Sigmoid colon (tissue), 4 donors: ENCODE measurements at regions not wholly inside any gene's neighbourhood (a gene's known extent, or its start where the extent isn't known, plus 50 kb on each side); places are given as distances from the start of the nearest gene placed in this dataset.

Experiments used
- CTCF ChIP-seq, 4 experiments: fragments of 450-650 bp in 3 of 4; fragments of 200-600 bp in 1 of 4; IDR thresholded peaks; one replicate each; pipeline ENCODE4 v1.5.1; 2016 to 2019; ENCODE audit warnings: antibody characterized with exemption in 4 of 4, mild to moderate bottlenecking in 3 of 4, moderate library complexity in 2 of 4
- EP300 ChIP-seq, 4 donors: sonication (generic); formaldehyde crosslinking; IDR thresholded peaks; one replicate each; pipeline ENCODE4 v1.6.1; 2017; ENCODE audit warnings: antibody characterized with exemption in 4 of 4
- POLR2A ChIP-seq, 2 donors: fragments of 450-650 bp; IDR thresholded peaks; one replicate each; pipeline ENCODE4 v1.6.1; 2016; ENCODE audit warnings: antibody characterized with exemption in 2 of 2, mild to moderate bottlenecking in 2 of 2, moderate library complexity in 2 of 2
- POLR2AphosphoS5 ChIP-seq, 4 donors: sonication (generic); formaldehyde crosslinking; IDR thresholded peaks; one replicate each; pipeline ENCODE4 v1.6.1; 2017; ENCODE audit warnings: antibody characterized with exemption in 4 of 4

DNA sequence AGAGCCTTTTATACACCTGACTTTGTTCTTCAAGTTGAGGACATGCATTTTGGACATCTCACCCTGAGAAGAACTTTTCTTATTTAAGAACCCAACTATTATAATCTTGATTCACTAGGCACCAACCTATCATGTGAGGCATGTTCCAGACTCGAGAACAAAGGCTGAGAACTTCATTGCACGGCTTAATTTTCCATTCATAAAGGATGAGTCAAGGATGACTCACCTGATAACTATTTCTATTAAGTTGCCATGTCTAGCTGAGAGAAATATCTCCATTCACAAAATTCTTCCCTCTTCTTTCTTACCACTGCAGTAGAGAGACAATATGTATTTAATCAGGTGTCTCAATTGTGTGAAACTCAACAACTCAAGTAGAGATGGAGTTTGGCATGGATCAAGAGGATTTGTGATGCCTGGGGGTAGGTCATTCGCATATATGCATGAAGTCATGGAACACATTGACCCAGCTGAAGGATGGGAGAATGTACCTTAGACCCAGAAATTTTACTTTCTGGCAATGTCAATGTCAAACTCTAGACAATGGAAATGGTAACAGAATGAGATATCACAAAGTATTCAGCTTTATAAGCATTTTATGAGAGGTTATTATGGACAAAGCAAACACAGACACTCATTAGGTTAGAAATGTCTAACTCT, 173.2 kb upstream of the PRNP start:
- TF ChIP-seq CTCF (IDR thresholded peaks at IDR 0.05) (no peak), POLR2AphosphoS5 (IDR thresholded peaks at IDR 0.05) (peak in 2 of 4 donors; percentile 4 to 32), EP300 (IDR thresholded peaks at IDR 0.05) (no peak), POLR2A (IDR thresholded peaks at IDR 0.05) (no peak)
